ENCODE measurements at regions not wholly inside any gene's neighbourhood (a gene's known extent, or its start where the extent isn't known, plus 50 kb on each side); places are given as distances from the start of the nearest gene placed in this dataset.

GRCh38 chr5:40033411-40033810 is 608.6 kb upstream of the DAB2 start:
- Histone ChIP-seq H3K4me1 (ENCODE audit: low read length) (no peaks in the 10 kb centered on the region), H3K4me2 (ENCODE audit: low read depth, low read length) (no peak overlapping the region), H4K20me1 (ENCODE audit: insufficient read depth, low read length) (no peaks in the 10 kb centered on the region), H3K27me3 (replicated peaks; ENCODE audit: insufficient read depth, low read length) (no peaks in the 10 kb centered on the region), H3K9me2 (replicated peaks; ENCODE audit: insufficient read depth, low read length) (no peaks in the 10 kb centered on the region), H3K36me3 (replicated peaks; ENCODE audit: insufficient read depth, low read length) (no peaks in the 10 kb centered on the region), H3K27ac (ENCODE audit: low read length) (no peak overlapping the region), H3K4me3 (ENCODE audit: low read length) (no peak overlapping the region), H3K9me3 (replicated peaks; ENCODE audit: insufficient read depth, low read length) (no peaks in the 10 kb centered on the region), H3K9ac (ENCODE audit: low read length) (no peak overlapping the region), H3K79me2 (ENCODE audit: low read length) (no peaks in the 10 kb centered on the region), H3F3A (ENCODE audit: insufficient read depth, low read length) (no peaks in the 10 kb centered on the region), H2AFZ (ENCODE audit: low read length) (no peak overlapping the region)
- no peak for DNase-seq
- TF ChIP-seq EZH2 (optimal IDR thresholded peaks at IDR 0.05; ENCODE audit: low read depth, low read length): no peak

GRCh38 chr5:40033009-40033408 is 608.2 kb upstream of the DAB2 start:
- H3F3A ChIP-seq (ENCODE audit: insufficient read depth, low read length): no peaks in the 10 kb centered on the region
- H3K9me3 ChIP-seq (replicated peaks; ENCODE audit: insufficient read depth, low read length): no peaks in the 10 kb centered on the region
- no peak overlapping the region for H3K4me3 ChIP-seq (ENCODE audit: low read length)
- TF ChIP-seq, protein P1, sequence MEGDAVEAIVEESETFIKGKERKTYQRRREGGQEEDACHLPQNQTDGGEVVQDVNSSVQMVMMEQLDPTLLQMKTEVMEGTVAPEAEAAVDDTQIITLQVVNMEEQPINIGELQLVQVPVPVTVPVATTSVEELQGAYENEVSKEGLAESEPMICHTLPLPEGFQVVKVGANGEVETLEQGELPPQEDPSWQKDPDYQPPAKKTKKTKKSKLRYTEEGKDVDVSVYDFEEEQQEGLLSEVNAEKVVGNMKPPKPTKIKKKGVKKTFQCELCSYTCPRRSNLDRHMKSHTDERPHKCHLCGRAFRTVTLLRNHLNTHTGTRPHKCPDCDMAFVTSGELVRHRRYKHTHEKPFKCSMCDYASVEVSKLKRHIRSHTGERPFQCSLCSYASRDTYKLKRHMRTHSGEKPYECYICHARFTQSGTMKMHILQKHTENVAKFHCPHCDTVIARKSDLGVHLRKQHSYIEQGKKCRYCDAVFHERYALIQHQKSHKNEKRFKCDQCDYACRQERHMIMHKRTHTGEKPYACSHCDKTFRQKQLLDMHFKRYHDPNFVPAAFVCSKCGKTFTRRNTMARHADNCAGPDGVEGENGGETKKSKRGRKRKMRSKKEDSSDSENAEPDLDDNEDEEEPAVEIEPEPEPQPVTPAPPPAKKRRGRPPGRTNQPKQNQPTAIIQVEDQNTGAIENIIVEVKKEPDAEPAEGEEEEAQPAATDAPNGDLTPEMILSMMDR (IDR thresholded peaks at IDR 0.05; ENCODE audit: low read length): no peak
- TF ChIP-seq EZH2phosphoT487 (IDR thresholded peaks at IDR 0.05; ENCODE audit: low read length) (no peak), EZH2 (optimal IDR thresholded peaks at IDR 0.05; ENCODE audit: low read depth, low read length) (no peak)
- H3K9me2 ChIP-seq (replicated peaks; ENCODE audit: insufficient read depth, low read length): no peaks in the 10 kb centered on the region
- H3K79me2 ChIP-seq (ENCODE audit: low read length): no peaks in the 10 kb centered on the region
- no peak overlapping the region for H3K9ac ChIP-seq (ENCODE audit: low read length)
- H3K36me3 ChIP-seq (replicated peaks; ENCODE audit: insufficient read depth, low read length): no peaks in the 10 kb centered on the region
- H2AFZ ChIP-seq (ENCODE audit: low read length): no peak overlapping the region
- no peaks in the 10 kb centered on the region for H3K27me3 ChIP-seq (replicated peaks; ENCODE audit: insufficient read depth, low read length)
- no peak for DNase-seq
- no peaks in the 10 kb centered on the region for H3K4me1 ChIP-seq (ENCODE audit: low read length)
- H3K27ac ChIP-seq (ENCODE audit: low read length): no peak overlapping the region
- no peak overlapping the region for H3K4me2 ChIP-seq (ENCODE audit: low read depth, low read length)
- no peaks in the 10 kb centered on the region for H4K20me1 ChIP-seq (ENCODE audit: insufficient read depth, low read length)

GRCh38 chr5:40030661-40031060 is 605.9 kb upstream of the DAB2 start:
- H2AFZ ChIP-seq (ENCODE audit: low read length): no peak overlapping the region
- H3K79me2 ChIP-seq (ENCODE audit: low read length): no peaks in the 10 kb centered on the region
- no peaks in the 10 kb centered on the region for H3K27me3 ChIP-seq (replicated peaks; ENCODE audit: insufficient read depth, low read length)
- no peaks in the 10 kb centered on the region for H4K20me1 ChIP-seq (ENCODE audit: insufficient read depth, low read length)
- H3K4me1 ChIP-seq (ENCODE audit: low read length): no peaks in the 10 kb centered on the region
- TF ChIP-seq, protein P1 (IDR thresholded peaks at IDR 0.05; ENCODE audit: low read length): no peak
- TF ChIP-seq EZH2phosphoT487 (IDR thresholded peaks at IDR 0.05; ENCODE audit: low read length) (no peak), EZH2 (optimal IDR thresholded peaks at IDR 0.05; ENCODE audit: low read depth, low read length) (no peak)
- H3K27ac ChIP-seq (ENCODE audit: low read length): no peak overlapping the region
- no peaks in the 10 kb centered on the region for H3F3A ChIP-seq (ENCODE audit: insufficient read depth, low read length)
- H3K9me2 ChIP-seq (replicated peaks; ENCODE audit: insufficient read depth, low read length): no peaks in the 10 kb centered on the region
- H3K36me3 ChIP-seq (replicated peaks; ENCODE audit: insufficient read depth, low read length): no peaks in the 10 kb centered on the region
- H3K4me2 ChIP-seq (ENCODE audit: low read depth, low read length): no peak overlapping the region
- H3K9me3 ChIP-seq (replicated peaks; ENCODE audit: insufficient read depth, low read length): no peaks in the 10 kb centered on the region
- no peak for DNase-seq
- H3K9ac ChIP-seq (ENCODE audit: low read length): no peak overlapping the region
- no peak overlapping the region for H3K4me3 ChIP-seq (ENCODE audit: low read length)

DNA sequence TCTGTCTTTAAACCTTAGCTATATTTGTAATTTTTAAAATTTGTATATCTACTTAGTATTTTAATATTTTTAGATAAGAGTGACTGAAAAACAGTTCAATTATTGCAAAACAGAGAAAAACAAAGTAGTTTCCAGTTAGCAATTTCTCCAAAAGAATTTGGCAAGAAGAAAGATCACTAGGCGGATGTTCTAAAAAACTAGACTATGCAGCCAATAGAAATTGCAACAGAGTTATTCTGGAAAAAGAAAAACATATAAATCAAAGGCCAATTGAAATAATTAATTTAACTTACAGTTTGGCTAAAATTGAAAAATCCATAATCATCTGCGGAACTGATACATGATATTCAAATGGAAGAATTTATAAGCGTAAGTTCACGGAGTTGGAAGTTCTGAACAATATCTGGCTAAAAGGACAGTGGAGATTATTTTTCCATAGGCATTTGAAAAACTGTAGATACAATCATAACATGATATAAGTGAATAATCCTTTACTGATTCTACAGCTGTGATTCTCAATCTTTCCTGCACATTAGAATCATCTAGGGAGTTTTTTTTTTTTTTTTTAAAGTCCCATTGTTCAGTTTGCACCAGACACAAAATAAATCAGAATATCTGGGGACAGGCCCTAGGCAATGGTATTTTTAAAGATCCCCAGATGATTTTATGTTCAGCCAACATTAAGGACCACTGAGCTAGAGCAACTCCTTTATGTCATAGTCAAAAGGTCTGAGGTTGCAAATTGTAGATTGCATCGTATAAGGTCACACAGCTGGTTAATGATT is 605.1 kb upstream of the DAB2 start:
- no peak overlapping the region for H2AFZ ChIP-seq (ENCODE audit: low read length)
- H4K20me1 ChIP-seq (ENCODE audit: insufficient read depth, low read length): no peaks in the 10 kb centered on the region
- no peaks in the 10 kb centered on the region for H3K9me2 ChIP-seq (replicated peaks; ENCODE audit: insufficient read depth, low read length)
- H3K9ac ChIP-seq (ENCODE audit: low read length): no peak overlapping the region
- no peaks in the 10 kb centered on the region for H3K27me3 ChIP-seq (replicated peaks; ENCODE audit: insufficient read depth, low read length)
- no peak overlapping the region for H3K4me2 ChIP-seq (ENCODE audit: low read depth, low read length)
- no peak overlapping the region for H3K4me3 ChIP-seq (ENCODE audit: low read length)
- no peaks in the 10 kb centered on the region for H3K79me2 ChIP-seq (ENCODE audit: low read length)
- H3K4me1 ChIP-seq (ENCODE audit: low read length): no peaks in the 10 kb centered on the region
- no peak for DNase-seq
- no peak for TF ChIP-seq EZH2phosphoT487 (IDR thresholded peaks at IDR 0.05; ENCODE audit: low read length)
- TF ChIP-seq EZH2 (optimal IDR thresholded peaks at IDR 0.05; ENCODE audit: low read depth, low read length): no peak
- TF ChIP-seq, protein P1 (IDR thresholded peaks at IDR 0.05; ENCODE audit: low read length): no peak
- H3K36me3 ChIP-seq (replicated peaks; ENCODE audit: insufficient read depth, low read length): no peaks in the 10 kb centered on the region
- no peaks in the 10 kb centered on the region for H3F3A ChIP-seq (ENCODE audit: insufficient read depth, low read length)
- H3K9me3 ChIP-seq (replicated peaks; ENCODE audit: insufficient read depth, low read length): no peaks in the 10 kb centered on the region
- no peak overlapping the region for H3K27ac ChIP-seq (ENCODE audit: low read length)

Measured in MM.1S (cell line).